Medulla oblongata (tissue), 1 donor: ENCODE measurements at regions not wholly inside any gene's neighbourhood (a gene's known extent, or its start where the extent isn't known, plus 50 kb on each side); places are given as distances from the start of the nearest gene placed in this dataset.

ENCODE experiments used
- DNase-seq: peaks from one replicate; pipeline ENCODE4 v3.0.0-alpha.2; 2015; ENCODE audit errors: extremely low spot score

- DNase-seq, result no peak
Measured at GRCh38 chr7:67675971-67676370, 679.3 kb downstream of the TYW1 start.

- DNase-seq, result no peak
Measured at GRCh38 chr7:67678419-67678818, 681.8 kb downstream of the TYW1 start.

DNA sequence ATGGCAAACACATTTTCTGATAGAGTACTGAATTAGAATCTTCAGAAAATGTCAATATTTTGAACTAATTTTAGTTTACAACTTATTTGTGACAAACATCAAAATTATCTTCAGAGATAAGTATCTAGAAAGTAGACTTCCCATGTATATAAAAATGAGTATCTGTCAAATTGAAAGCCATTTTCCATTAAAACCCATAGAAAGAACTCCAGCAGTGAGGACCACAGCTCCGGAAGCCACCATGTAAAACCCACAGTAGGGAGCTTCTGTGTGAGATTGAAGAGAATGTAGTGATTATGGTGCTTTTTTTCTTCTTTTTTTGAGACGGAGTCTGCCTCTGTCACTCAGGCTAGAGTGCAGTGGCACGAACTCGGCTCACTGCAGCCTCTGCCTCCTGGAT is 687.0 kb downstream of the TYW1 start:
- no peak for DNase-seq

DNA sequence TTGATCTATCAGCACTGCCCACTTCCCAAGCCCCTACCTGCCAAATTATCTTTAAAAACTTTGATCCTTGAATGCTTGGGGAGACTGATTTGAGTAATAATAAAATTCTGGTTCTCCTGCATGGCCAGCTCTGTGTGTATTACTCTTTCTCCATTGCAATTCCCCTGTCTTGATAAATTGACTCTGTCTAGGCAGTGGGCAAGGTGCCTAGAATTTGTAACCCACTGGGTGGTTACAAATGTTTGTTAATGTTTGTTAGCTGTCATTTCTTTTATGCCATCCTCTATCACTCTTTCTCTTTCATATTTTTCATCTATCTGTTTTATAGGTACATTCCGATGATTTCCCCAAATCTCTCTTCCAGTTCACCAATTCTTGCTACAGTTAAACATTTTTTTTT is 694.1 kb downstream of the TYW1 start:
- no peak for DNase-seq

DNA sequence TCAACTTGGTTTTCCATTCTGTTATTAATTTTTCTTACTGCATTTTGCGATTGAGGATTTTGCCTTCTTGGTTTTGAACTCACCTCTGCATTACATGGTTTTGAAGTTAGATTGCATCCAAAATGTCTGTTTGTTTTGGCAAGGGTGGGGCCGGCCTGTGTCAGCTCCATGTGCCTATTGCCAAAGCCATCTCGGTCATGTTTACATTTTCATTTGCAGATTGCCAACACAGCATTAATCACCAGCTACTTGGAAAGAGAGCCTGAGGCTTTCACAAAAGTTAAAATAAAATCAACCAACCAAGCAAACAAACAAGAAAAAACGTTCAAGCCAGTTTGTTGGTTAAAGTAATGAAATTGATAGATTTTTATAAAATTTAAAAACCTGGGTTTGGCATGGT is 695.8 kb downstream of the TYW1 start:
- no peak for DNase-seq

GRCh38 chr7:67696124-67696523 is 699.5 kb downstream of the TYW1 start:
- DNase-seq, result no peak

- DNase-seq, result no peak
Measured at GRCh38 chr7:67696878-67697277, 700.2 kb downstream of the TYW1 start.

- DNase-seq, result no peak
Measured at GRCh38 chr7:67698354-67698753, 701.7 kb downstream of the TYW1 start.

DNA sequence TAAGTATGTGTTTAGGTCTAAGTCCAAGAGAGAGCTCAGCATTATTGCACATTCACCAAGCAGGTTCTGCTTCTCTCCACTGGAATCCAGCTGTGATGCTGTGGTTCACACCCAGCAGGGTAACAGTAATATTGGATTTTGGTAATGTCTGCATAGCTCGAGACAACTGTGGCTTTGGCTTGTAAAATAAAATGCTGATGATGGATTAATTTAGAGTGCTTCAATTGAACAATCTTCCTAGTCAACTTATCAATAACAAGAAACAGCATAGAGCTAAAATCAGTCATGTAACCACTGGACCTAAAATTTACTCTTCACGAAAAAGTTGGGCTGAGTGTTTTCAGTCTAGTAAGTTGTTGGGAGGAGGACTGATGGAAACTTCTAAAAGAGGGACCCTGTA is 709.2 kb downstream of the TYW1 start:
- no peak for DNase-seq

DNA sequence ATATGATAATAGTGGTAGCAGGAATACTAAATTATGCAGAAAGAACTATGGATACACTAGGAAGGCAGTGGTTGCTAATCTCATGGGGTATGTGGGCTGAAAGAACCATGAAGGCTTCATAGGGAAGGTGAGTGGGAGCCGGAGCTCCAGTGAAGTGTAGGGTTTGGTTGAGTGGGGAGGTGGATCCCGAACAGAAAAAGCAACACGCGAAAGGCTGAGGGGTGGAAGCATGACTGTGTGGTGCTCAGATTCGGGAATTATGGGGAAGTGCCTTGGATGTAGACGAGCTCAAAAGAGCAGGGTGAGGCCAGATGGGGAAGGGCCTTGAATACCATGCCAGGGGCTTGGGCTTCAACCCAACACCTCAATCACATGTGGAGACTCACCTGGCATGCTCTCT is 715.1 kb downstream of the TYW1 start:
- DNase-seq, result no peak

- DNase-seq, result no peak
Measured at GRCh38 chr7:67713451-67714056, 716.9 kb downstream of the TYW1 start.

DNA sequence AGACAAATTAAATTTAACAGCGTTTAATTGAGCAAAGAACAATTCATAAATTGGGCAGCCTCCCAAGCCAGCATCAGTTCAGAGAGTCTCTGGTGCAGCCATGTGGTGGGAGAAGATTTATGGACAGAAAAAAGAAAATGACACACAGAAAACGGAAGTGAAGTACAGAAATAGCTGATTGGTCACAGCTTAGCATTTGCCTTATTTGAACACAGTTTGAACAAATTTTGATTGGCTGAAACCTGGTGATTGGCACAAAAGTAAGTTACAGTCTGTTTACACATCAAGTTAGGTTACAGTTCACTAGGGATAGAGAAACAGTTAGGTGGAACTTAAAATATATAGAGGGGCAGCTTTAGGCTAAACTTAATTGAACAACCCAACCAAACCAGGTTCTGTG is 720.1 kb downstream of the TYW1 start:
- DNase-seq, result no peak

DNA sequence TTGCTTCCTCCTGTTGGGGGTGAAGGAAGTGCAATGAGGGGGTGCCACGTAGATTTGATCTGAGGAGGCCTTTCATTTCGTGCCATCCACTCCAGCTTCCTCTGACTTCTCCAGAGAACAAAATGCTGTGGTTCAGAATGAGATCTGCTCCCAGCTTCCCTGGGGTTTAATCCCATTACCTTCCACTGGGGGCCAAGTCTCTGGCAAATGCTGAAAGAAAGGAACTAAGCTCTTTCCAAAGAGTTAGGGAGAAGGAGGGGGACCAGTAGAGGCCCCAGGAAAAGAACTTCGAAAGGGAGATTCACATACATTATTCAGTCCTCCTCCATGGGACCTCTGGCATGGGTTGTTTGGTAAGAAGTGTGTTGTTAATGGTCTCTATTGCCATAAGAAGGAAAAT is 727.0 kb downstream of the TYW1 start:
- DNase-seq, result no peak

DNA sequence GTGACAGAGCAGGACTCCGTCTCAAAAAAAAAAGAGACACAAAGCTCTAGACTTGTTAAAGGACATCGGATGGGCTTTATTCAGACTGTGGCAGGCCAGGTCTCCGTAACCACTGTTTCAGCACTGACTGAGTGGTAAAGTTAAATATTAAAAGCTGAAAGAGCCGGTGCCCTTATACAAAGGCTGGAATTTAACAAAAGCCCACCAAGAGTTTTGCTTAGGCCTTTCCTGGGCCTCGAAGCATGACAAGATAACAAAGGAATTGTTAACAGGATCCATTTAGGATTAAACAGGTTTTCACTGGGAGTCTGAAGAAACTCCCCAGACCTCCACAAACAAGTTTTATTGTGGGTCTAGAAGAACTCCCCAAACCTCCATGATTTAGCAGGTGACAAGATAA is 727.8 kb downstream of the TYW1 start:
- no peak for DNase-seq

GRCh38 chr7:67724955-67725354 is 728.3 kb downstream of the TYW1 start:
- DNase-seq, result no peak

DNA sequence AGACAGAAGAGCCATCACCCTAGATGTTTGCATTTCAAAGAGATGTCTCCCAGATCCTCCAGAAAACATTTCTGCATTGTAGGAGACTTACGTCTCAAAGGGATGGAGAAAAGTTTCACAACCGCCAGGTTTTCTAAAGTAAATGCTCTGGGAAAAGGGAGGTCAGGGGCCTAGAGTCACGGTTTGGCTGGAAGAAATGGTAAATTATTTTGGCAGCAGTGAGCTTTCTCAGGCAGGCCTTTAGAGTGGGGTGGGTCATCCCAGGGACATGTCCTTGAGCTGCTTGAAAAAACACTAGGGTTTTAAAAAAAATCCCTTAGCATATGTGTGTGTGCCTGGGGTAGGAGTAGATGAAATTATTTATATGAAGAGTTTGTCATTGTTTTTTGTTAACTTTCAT is 728.8 kb downstream of the TYW1 start:
- no peak for DNase-seq

DNA sequence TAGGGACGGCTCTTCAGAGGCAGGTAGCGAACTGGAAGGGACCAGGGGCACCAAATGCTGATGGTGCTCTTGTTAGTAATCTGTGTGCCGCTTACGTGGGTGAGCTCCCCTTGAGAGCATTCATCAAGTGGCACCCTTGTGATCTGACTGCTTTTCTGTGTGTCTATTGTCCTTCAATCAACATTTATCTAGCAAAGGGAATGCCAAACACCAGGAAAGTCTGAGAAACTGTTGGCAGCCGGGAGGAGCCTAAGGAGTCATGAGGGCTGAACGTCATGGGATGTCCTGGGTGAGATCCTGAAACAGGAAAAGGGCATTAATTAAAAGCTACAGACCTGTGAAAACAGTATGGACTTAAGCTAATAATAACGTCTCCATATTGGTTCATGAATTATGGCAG is 733.1 kb downstream of the TYW1 start:
- DNase-seq, result no peak

DNA sequence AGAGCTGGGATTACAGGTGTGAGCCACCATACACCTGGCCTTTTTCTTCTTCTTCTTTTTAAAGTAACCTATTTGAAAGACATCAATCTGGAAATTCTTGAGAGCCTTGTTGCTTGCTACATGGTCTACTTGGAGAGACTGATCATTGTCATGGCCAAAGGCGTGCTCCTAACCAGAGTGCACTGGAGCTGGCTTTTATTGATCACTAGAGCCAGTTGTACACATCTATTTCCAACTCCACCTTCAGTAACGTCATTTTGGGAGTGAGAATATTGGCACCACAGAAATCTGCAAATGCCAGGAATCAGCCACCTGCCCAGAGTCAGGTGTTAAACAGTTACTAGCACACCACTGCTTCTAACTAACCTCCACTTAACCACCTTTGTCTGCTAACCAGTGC is 735.1 kb downstream of the TYW1 start:
- DNase-seq, result no peak

DNA sequence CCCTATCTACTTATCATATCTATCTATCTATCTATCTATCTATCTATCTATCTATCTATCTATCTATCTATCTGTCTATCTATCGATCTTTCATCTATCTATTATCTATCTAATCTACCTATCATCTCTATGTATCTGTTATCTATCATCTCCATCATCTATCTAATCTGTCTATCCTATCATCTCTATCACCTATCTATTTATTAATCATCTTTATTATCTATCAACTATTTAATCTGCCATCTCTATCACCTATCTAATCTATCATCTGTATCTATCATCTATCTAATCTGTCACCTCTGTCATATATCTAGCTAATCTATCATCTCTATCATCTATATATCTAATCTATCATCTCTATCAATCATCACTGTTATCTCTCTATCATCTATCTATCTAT is 736.3 kb downstream of the TYW1 start:
- DNase-seq, result no peak

GRCh38 chr7:67738145-67738544 is 741.5 kb downstream of the TYW1 start:
- DNase-seq, result no peak

DNA sequence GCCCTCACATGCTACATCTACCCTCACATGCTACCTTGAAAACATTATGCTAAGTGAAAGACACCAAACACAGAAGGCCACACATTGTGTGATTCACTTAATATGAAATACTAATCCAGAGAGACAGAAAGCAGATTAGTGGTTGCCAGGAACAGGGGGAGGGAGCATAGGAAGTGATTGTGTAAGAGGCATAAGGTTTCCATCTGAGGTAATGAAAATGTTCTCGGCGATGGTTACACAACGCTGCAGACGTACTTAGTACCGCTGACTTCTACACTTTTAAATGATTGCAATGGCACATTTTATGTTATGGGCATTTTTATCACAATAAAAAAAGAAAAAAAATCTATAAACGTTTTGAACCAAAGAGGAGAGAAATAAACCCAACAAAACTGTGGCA is 742.3 kb downstream of the TYW1 start:
- no peak for DNase-seq

GRCh38 chr7:67743501-67743900 is 746.9 kb downstream of the TYW1 start:
- no peak for DNase-seq

GRCh38 chr7:67752227-67752626 is 755.6 kb downstream of the TYW1 start:
- no peak for DNase-seq

- DNase-seq, result no peak
Measured at GRCh38 chr7:67753891-67754290, 757.3 kb downstream of the TYW1 start.

DNA sequence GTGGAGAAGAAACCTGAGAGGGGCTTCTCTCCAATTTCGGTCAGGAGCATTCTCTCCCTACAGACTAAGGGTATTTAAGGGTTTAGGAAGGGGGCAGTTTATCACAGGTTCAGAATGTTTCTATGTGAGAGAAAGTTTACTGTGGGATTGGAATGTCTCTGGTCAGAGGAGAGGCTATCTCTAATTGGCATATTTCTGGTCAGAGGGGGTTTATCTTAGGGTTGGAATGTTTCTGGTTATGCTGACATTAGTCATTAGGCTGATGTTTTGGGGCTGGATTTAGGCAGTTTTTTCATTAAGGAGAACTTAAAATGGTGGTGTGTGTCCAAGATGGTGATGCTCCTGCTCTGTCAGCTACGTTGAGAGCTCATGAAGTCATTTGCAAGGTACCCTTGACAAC is 758.0 kb downstream of the TYW1 start:
- no peak for DNase-seq
